GM12878 (cell line): ENCODE measurements at regions not wholly inside any gene's neighbourhood (a gene's known extent, or its start where the extent isn't known, plus 50 kb on each side); places are given as distances from the start of the nearest gene placed in this dataset.

Experiments
- ATAC-seq: fragments of 200-7000 bp; cut with Tn5 transposase; 3 replicates; pipeline ENCODE4 v1.9.1; 2020; ENCODE audit warnings: mild to moderate bottlenecking, moderate library complexity
- BruUV-seq: library from RNA; stranded (reverse); fragments of 400-500 nt; replicated peaks from 2 replicates; lab custom pipeline; 2021; lab: Mats Ljungman, UMichigan
- CTCF ChIA-PET: fragments of 300-600 bp; sonication (Branson Sonifier 250); formaldehyde crosslinking; extraction: SDS; loops from one replicate; lab custom pipeline; 2021; ENCODE audit warnings: inconsistent platforms; lab: Yijun Ruan, JAX
- POLR2A ChIA-PET: fragments of 350-600 bp; formaldehyde crosslinking; extraction: SDS; loops from one replicate; lab custom pipeline; 2021; ENCODE audit warnings: inconsistent platforms; lab: Charles Lee
- RAD21 ChIA-PET: fragments of 300-600 bp; sonication (Branson Sonifier 250); formaldehyde crosslinking; loops from one replicate; lab custom pipeline; 2023; ENCODE audit warnings: antibody characterized with exemption; ENCODE audit not compliant: unreplicated experiment; lab: Charles Lee
- SMC1A ChIA-PET: fragments of 300-600 bp; sonication (Branson Sonifier 250); formaldehyde crosslinking; loops from one replicate; lab custom pipeline; 2023; ENCODE audit not compliant: unreplicated experiment, uncharacterized antibody; lab: Charles Lee
- DNase-seq: peaks from one replicate; pipeline ENCODE4 v3.0.0-alpha.2; 2011; ENCODE audit warnings: low read depth, low spot score
- FAIRE-seq: peaks from 3 replicates; lab custom pipeline; 2011; peaks lifted over from hg19 to GRCh38; lab: Jason Lieb, UNC
- H2AFZ ChIP-seq: 2 replicates; pipeline ENCODE4 v1.6.0; 2011; ENCODE audit warnings: low read depth, low read length, control low read depth; ENCODE audit not compliant: control insufficient read depth
- H3K27ac ChIP-seq: 2 replicates; pipeline ENCODE4 v1.5.1; 2011; ENCODE audit warnings: control low read depth; ENCODE audit not compliant: control insufficient read depth, insufficient read depth
- H3K27me3 ChIP-seq, 2 experiments: replicated peaks in 1 of 2; 2 replicates each; pipeline versions ENCODE4 v1.6.0 to v1.6.1; 2011; ENCODE audit warnings: low read length in 1 of 2; ENCODE audit not compliant: control insufficient read depth in 2 of 2, insufficient read depth in 2 of 2
- H3K36me3 ChIP-seq, 2 experiments: 2 replicates each; pipeline ENCODE4 v1.5.1; 2011; ENCODE audit warnings: low read length in 1 of 2; ENCODE audit not compliant: control insufficient read depth in 2 of 2, insufficient read depth in 2 of 2
- H3K4me1 ChIP-seq: 2 replicates; pipeline ENCODE4 v1.6.1; 2011; ENCODE audit warnings: mild to moderate bottlenecking, low read length, moderate library complexity, mixed read lengths; ENCODE audit not compliant: control insufficient read depth, insufficient read depth
- H3K4me2 ChIP-seq: 2 replicates; pipeline ENCODE4 v1.6.0; 2011; ENCODE audit warnings: control low read depth; ENCODE audit not compliant: control insufficient read depth, insufficient read depth
- H3K4me3 ChIP-seq: fragments of 200-600 bp; sonication (generic); 2 replicates; pipeline ENCODE4 v1.5.1; 2016
- H3K79me2 ChIP-seq: 2 replicates; pipeline ENCODE4 v1.6.0; 2011; ENCODE audit warnings: low read length; ENCODE audit not compliant: control insufficient read depth, insufficient read depth
- H3K9ac ChIP-seq: 2 replicates; pipeline ENCODE4 v1.8.0; 2011; ENCODE audit warnings: low read length, control low read depth, mixed read lengths; ENCODE audit not compliant: control insufficient read depth, insufficient read depth
- H3K9me3 ChIP-seq: replicated peaks from 3 replicates; pipeline ENCODE4 v1.5.1; 2011; ENCODE audit warnings: mild to moderate bottlenecking, low read length; ENCODE audit not compliant: control insufficient read depth, insufficient read depth
- H4K20me1 ChIP-seq: 2 replicates; pipeline ENCODE4 v1.6.0; 2011; ENCODE audit not compliant: control insufficient read depth, insufficient read depth
- CEBPB ChIP-seq, 2 experiments: fragments of 150-350 bp in 1 of 2; IDR thresholded peaks; 2 replicates each; pipeline ENCODE4 v1.6.1; 2012 to 2014; ENCODE audit warnings: low read depth in 2 of 2, low read length in 2 of 2, borderline replicate concordance in 1 of 2, inconsistent platforms in 1 of 2
- DPF2 ChIP-seq: fragments of 450-650 bp; IDR thresholded peaks from 2 replicates; pipeline ENCODE4 v1.6.1; 2017; ENCODE audit warnings: mild to moderate bottlenecking
- ETV6 ChIP-seq, 2 experiments: fragments of 450-650 bp in 1 of 2; IDR thresholded peaks in 1 of 2; conservative IDR thresholded peaks in 1 of 2; 2 replicates each; pipeline ENCODE4 v1.6.1; 2014; ENCODE audit warnings: antibody characterized with exemption in 1 of 2, borderline replicate concordance in 1 of 2, low read depth in 1 of 2, mild to moderate bottlenecking in 1 of 2, moderate library complexity in 1 of 2
- JUNB ChIP-seq: IDR thresholded peaks from 2 replicates; pipeline ENCODE4 v1.6.1; 2016; ENCODE audit warnings: antibody characterized with exemption, mild to moderate bottlenecking
- JUND ChIP-seq: IDR thresholded peaks from 2 replicates; pipeline ENCODE4 v1.6.1; 2012; ENCODE audit warnings: low read depth, mild to moderate bottlenecking, low read length, improper control_type of control experiment, moderate library complexity
- NR2C1 ChIP-seq: fragments of 450-650 bp; IDR thresholded peaks from 2 replicates; pipeline ENCODE4 v1.6.1; 2017; ENCODE audit warnings: antibody characterized with exemption, mild to moderate bottlenecking, moderate library complexity
- PAX5 ChIP-seq: IDR thresholded peaks from 2 replicates; pipeline ENCODE4 v1.6.1; 2011; ENCODE audit warnings: low read depth, low read length, borderline replicate concordance
- USF1 ChIP-seq: IDR thresholded peaks from 2 replicates; pipeline ENCODE4 v1.6.1; 2011; ENCODE audit warnings: borderline replicate concordance, low read depth, mild to moderate bottlenecking, moderate library complexity, mixed read lengths, low read length; ENCODE audit not compliant: insufficient read depth; ENCODE audit errors: extremely low read length
- ZNF384 ChIP-seq: IDR thresholded peaks from 2 replicates; pipeline ENCODE4 v1.6.1; 2012; ENCODE audit warnings: low read depth, mild to moderate bottlenecking, low read length, improper control_type of control experiment, borderline replicate concordance
- WGBS: methylation state at CpG from one replicate; pipeline ENCODE4 v1.1.6; 2016; ENCODE audit warnings: low lambda C conversion rate; ENCODE audit not compliant: insufficient replicate concordance, insufficient coverage; ENCODE audit errors: missing lambda C conversion rate; 5-methylcytosine and 5-hydroxymethylcytosine counted together
- in situ Hi-C: fragments of 300-500 bp; cut with MboI; formaldehyde crosslinking; loops from 9 replicates; pipeline ENCODE4 v1.14.3; 2018; ENCODE audit warnings: mixed read lengths
- intact Hi-C: fragments of 100-400 bp; cut with micrococcal nuclease; formaldehyde crosslinking; loops from one replicate; pipeline ENCODE4 v1.14.2; 2022; ENCODE audit not compliant: unreplicated experiment

- Histone ChIP-seq H3K36me3 (no peaks in the 10 kb centered on the region), H4K20me1 (no peaks in the 10 kb centered on the region), H3K4me3 (no peak overlapping the region), H3K27ac (no peak overlapping the region), H3K4me2 (no peak overlapping the region), H3K9me3 (no peaks in the 10 kb centered on the region), H3K79me2 (no peaks in the 10 kb centered on the region), H3K9ac (no peak overlapping the region), H2AFZ (no peak overlapping the region), H3K4me1 (no peaks in the 10 kb centered on the region), H3K27me3 (peaks cover 0 to 2% of the 10 kb centered on the region in 2 experiments; a peak in 1 of 4 replicates)
- BruUV-seq = no TSS peak
- ChIA-PET SMC1A (no interaction called here), CTCF (interaction anchor here (0.6 to 1.2 kb wide), 2 partner anchors 436 to 713 kb away, joined by 3 read pairs; no protein-coding TSS in a partner anchor), RAD21 (no interaction called here), POLR2A (no interaction called here)
- FAIRE-seq (no peak), DNase-seq (no peak), ATAC-seq (no peak)
- intact Hi-C loops (no loop called here), in situ Hi-C loops (no loop called here)
- WGBS = 0% methylated on average over 3 of the region's 3 CpGs
- no peak for TF ChIP-seq DPF2
- TF ChIP-seq JUNB = no peak
- TF ChIP-seq ETV6 (conservative IDR thresholded peaks at IDR 0.05 in 1 of 2, IDR thresholded peaks at IDR 0.05 in 1 of 2; ENCODE audit: borderline replicate concordance in 1 of 2, low read depth in 1 of 2) = no peak
- TF ChIP-seq USF1 = no peak
- no peak for TF ChIP-seq PAX5
- TF ChIP-seq ZNF384 = no peak
- TF ChIP-seq CEBPB (IDR thresholded peaks at IDR 0.05; ENCODE audit: borderline replicate concordance in 1 of 2, low read depth in 2 of 2, low read length in 2 of 2) = no peak
- TF ChIP-seq JUND = no peak
- TF ChIP-seq NR2C1 = no peak
Measured at GRCh38 chr5:98651715-98652114, 121.7 kb upstream of the RGMB start.
